ENCODE measurements at regions not wholly inside any gene's neighbourhood (a gene's known extent, or its start where the extent isn't known, plus 50 kb on each side); places are given as distances from the start of the nearest gene placed in this dataset.

- no peaks in the 10 kb centered on the region for H3K27me3 ChIP-seq (ENCODE audit: control insufficient read depth, insufficient read depth, low read length)
- TF ChIP-seq CTCF (IDR thresholded peaks at IDR 0.05; ENCODE audit: insufficient read depth, low read length, poor library complexity, severe bottlenecking): no peak
- no peak overlapping the region for H3K4me3 ChIP-seq (ENCODE audit: low read depth, low read length)
- DNase-seq (ENCODE audit: low read depth): no peak
- no peaks in the 10 kb centered on the region for H3K36me3 ChIP-seq (ENCODE audit: control insufficient read depth, insufficient read depth, low read length)
Measured at GRCh38 chr15:70316059-70316600, 218.4 kb upstream of the TLE3 start.

DNA sequence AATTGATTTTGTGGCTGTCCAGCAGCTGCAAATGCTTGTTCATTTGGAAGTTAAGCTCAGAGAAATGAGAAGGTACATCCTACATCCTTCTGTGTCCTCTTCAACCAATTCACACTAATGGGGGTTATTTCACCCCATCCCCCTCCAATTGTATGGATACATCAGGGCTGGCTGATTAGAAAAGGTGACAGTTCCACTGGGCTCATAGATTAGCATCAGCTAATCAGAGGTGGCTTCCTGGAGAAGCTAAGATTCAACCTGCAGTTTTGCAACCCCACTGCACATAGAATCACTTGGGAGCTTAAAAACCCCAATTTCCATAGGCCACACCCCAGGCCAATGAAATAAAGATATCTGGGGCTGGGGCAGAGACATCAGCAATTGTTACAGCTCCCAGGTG lies 217.7 kb upstream of the TLE3 start:
- no peak for DNase-seq (ENCODE audit: low read depth)
- no peaks in the 10 kb centered on the region for H3K36me3 ChIP-seq (ENCODE audit: control insufficient read depth, insufficient read depth, low read length)
- no peaks in the 10 kb centered on the region for H3K27me3 ChIP-seq (ENCODE audit: control insufficient read depth, insufficient read depth, low read length)
- H3K4me3 ChIP-seq (ENCODE audit: low read depth, low read length): no peak overlapping the region
- no peak for TF ChIP-seq CTCF (IDR thresholded peaks at IDR 0.05; ENCODE audit: insufficient read depth, low read length, poor library complexity, severe bottlenecking)

- Histone ChIP-seq H3K27me3 (ENCODE audit: control insufficient read depth, insufficient read depth, low read length) (peaks cover under 1% of the 10 kb centered on the region), H3K4me3 (ENCODE audit: low read depth, low read length) (no peak overlapping the region), H3K36me3 (ENCODE audit: control insufficient read depth, insufficient read depth, low read length) (no peaks in the 10 kb centered on the region)
- no peak for TF ChIP-seq CTCF (IDR thresholded peaks at IDR 0.05; ENCODE audit: insufficient read depth, low read length, poor library complexity, severe bottlenecking)
- no peak for DNase-seq (ENCODE audit: low read depth)
Measured at GRCh38 chr15:70314688-70315087, 217.0 kb upstream of the TLE3 start.

GRCh38 chr15:70314018-70314354 lies 216.3 kb upstream of the TLE3 start:
- no peak for TF ChIP-seq CTCF (IDR thresholded peaks at IDR 0.05; ENCODE audit: insufficient read depth, low read length, poor library complexity, severe bottlenecking)
- H3K27me3 ChIP-seq (ENCODE audit: control insufficient read depth, insufficient read depth, low read length): peaks cover 2% of the 10 kb centered on the region
- DNase-seq (ENCODE audit: low read depth): no peak
- H3K36me3 ChIP-seq (ENCODE audit: control insufficient read depth, insufficient read depth, low read length): no peaks in the 10 kb centered on the region
- no peak overlapping the region for H3K4me3 ChIP-seq (ENCODE audit: low read depth, low read length)

GRCh38 chr15:70313099-70314017 lies 215.6 kb upstream of the TLE3 start:
- H3K4me3 ChIP-seq (ENCODE audit: low read depth, low read length): no peak overlapping the region
- DNase-seq (ENCODE audit: low read depth): no peak
- TF ChIP-seq CTCF (IDR thresholded peaks at IDR 0.05; ENCODE audit: insufficient read depth, low read length, poor library complexity, severe bottlenecking): no peak
- H3K36me3 ChIP-seq (ENCODE audit: control insufficient read depth, insufficient read depth, low read length): no peaks in the 10 kb centered on the region
- peaks cover 2% of the 10 kb centered on the region for H3K27me3 ChIP-seq (ENCODE audit: control insufficient read depth, insufficient read depth, low read length)
